Right lung (tissue), 2 donors: ENCODE measurements at regions not wholly inside any gene's neighbourhood (a gene's known extent, or its start where the extent isn't known, plus 50 kb on each side); places are given as distances from the start of the nearest gene placed in this dataset.
A peak's percentile ranks its signal among the peaks of the same experiment; 100 is the strongest.
"Not testable (repeated sequence)": the region's sequence is repeated elsewhere in the genome, so short reads cannot be mapped to it uniquely, and the experiment has no call there.

Experiments used
- DNase-seq, 2 donors: peaks; one replicate each; pipeline ENCODE4 v3.0.0-alpha.2; 2013

- DNase-seq: no peak
Measured at GRCh38 chr6:22349051-22349450, 52.2 kb upstream of the PRL start.

DNA sequence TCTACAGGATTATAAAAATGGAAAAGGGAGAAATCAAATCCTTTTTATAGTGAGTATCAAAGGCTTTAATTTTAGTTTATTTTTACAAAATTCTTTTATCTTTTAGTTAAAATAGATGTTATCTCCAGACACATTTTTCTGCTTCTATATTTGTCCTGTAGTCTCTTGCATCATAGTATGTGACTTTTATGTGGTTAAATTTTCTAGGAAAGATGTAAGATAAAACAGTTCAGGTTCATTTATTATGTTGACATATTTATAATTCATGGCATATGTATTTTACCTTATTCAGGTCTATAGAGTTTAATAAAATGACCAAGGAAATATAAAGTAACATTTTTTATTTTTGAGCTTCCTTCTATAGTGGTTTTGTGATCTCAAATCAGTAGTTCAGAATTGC is 52.7 kb upstream of the PRL start:
- no peak for DNase-seq

DNA sequence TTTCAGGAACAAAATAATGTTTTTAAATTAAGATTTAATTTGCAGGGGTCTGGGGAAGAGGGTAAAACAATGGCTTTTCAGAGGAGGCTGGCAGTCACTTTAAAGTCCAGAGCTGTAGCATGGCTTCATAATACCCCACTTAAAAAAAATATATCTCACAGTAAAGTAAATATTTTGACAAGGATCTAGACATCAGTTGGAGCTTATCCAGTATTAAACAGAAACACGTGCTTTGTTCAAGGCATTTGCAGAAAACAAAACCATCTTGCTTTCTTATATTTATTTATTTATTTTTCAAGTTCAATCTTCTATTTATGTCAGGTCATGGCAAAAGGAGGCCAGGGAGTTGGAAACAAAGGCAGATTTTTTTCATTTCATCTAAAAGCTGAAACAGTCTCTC is 53.3 kb upstream of the PRL start:
- no peak for DNase-seq

- no peak for DNase-seq
Measured at GRCh38 chr6:22353101-22353500, 56.3 kb upstream of the PRL start.

- no peak for DNase-seq
Measured at GRCh38 chr6:22356362-22356940, 59.6 kb upstream of the PRL start.

- no peak for DNase-seq
Measured at GRCh38 chr6:22357724-22358189, 60.9 kb upstream of the PRL start.

GRCh38 chr6:22361576-22361975 is 64.7 kb upstream of the PRL start:
- no peak for DNase-seq

DNA sequence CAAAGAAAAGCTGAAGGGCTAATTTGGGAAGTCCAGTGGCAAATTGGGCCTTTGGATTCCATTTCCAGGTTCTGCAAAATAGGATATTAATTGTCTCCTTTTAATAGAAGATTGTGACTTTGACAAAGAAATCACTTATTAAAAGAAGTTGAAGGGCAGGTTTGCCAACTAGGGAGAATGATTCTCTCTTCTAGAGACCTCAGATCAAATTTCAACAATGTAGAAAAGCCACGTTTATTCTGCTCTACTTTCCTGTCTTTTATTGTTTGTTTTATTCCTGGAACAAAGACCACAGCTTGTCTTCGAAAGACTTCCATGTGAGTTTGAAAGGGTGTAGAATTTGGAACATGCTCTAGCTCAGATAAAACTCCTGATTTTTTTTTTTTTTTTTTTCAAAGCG is 65.5 kb upstream of the PRL start:
- no peak for DNase-seq

DNA sequence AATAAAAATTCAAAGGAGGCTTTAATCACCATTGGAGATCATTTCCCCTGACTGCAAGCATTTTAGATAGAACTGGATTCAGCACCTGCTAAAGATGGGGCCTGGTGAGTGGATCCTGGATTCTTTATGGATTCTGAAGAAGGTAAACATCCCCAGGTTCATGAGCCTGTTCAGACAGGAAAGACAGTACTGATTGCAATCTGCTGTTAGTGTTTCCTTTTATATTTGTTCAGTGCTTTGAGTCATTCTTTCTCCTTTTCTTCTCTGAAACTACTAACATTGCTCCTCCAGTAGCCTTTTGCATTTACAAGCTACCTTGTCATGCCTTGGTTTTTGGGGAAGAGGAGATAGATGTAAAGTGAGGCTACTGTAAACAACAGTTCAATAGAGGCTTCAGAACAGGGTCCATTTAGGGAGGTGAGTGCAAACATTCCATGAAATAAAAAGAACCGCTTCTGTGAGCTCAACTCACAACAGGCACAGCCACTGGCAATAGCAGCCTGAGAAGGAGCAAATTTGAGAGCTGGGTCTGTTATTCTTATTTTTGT is 66.4 kb upstream of the PRL start:
- DNase-seq: no peak

GRCh38 chr6:22363714-22364239 is 66.9 kb upstream of the PRL start:
- no peak for DNase-seq

DNA sequence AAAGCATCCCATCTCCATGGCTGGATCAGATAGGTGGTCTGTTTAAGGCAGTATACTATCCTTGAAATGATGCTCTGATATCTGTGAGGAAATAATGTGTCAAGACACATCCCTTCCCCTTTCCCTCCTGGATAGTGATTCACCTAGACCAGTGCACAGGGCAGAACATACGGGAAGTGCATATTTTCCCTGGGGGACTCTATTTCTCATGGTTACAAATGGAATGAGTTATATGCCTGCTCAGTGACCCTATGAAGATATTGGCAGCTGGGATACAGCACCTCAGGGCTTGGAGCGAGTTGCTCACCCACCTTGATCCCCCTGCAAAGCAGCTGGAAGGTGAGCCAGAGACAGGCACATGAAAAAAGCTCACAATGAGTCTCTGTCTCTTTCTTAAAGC is 67.5 kb upstream of the PRL start:
- DNase-seq: no peak

DNA sequence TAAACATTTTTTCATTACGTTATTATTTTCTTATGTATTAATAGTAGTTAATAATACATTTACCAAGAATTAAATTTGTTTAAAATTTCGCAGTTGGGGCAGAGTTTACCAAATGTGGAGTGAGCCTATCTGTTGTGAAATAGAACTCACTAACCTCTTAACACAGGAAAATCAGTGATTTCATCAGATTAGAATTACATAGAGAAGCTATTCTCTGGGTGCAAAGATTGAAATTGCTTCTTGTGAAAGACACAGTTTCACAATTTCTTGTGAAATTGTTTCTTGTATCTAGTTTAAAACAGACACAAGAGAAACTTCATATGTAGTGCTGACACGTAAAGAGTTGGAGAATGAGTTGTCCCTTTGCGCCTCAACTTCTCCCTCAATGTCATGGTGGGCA is 69.4 kb upstream of the PRL start:
- DNase-seq: no peak

- DNase-seq: no peak
Measured at GRCh38 chr6:22367346-22367745, 70.5 kb upstream of the PRL start.

DNA sequence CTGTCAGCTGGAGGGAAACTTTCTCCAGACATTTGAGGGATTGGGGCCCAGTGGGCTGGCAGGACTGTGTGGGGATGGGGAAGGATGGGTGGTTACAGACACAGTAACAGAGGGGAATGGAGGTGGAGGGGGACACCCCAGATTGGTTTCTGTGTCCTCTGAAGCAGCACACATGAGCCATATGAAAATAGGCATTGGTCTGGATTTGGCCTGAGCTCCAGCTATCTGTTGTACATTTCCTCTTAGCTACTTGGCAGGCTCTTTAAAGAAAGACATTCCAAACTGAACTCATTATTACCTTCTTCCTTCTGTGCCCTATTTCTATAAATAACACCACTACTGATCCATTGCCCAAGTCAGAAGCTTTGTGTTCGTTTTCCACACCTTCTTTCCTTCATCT is 72.0 kb upstream of the PRL start:
- DNase-seq: no peak

DNA sequence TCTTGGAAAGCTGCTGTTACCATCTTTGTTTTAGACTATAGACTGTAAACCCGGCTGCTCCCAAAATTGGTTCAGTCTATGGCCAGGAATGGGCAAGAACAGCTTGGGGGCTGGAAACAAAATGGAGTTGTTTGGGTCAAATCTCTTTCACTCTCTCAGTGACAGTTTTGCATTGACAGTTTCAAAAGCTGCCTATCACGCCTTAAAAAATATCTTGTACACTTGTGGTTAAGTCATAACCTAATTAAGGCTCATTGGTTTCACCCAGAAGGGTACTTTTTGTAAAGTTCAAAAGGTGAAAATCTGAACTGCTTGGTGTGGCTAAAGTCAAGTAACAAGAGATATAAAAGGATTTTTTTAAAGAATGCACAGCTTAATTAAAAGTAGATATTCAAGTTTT is 76.1 kb upstream of the PRL start:
- no peak for DNase-seq

GRCh38 chr6:22374950-22375349 is 78.1 kb upstream of the PRL start:
- not testable (repeated sequence) for DNase-seq

DNA sequence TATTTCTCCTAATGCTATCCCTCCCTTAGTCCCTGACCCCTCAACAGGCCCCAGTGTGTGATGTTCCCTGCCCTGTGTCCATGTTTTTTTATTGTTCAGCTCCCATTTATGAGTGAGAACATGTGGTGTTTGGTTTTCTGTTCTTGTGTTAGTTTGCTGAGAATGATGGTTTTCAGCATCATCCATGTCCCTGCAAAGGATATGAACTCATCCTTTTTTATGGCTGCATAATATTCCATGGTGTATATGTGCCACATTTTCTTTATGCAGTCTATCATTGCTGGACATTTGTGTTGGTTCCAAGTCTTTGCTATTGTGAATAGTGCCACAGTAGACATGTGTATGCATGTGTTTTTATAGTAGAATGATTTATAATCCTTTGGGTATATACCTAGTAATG is 79.5 kb upstream of the PRL start:
- DNase-seq: not testable (repeated sequence)

DNA sequence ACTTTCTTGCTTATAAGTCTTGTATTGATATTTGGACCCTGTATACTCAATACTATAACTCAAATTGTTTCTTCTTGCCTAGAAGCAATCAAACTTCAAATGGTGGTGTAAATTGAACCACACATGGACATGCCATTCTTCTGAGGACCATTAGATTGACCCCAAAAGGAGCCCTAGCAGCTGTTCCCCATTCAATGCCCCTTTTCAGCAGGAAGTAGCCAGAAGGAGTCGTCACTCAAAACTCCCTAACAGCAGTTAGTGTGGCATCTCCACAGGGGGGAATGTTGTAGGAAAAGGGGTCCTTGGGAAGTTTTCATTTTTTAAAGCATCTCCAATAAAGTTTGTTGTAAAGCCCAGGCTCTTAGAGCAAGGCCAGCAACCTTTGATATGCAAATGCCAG is 81.7 kb upstream of the PRL start:
- not testable (repeated sequence) for DNase-seq

- no peak for DNase-seq
Measured at GRCh38 chr6:22380236-22380635, 83.4 kb upstream of the PRL start.

DNA sequence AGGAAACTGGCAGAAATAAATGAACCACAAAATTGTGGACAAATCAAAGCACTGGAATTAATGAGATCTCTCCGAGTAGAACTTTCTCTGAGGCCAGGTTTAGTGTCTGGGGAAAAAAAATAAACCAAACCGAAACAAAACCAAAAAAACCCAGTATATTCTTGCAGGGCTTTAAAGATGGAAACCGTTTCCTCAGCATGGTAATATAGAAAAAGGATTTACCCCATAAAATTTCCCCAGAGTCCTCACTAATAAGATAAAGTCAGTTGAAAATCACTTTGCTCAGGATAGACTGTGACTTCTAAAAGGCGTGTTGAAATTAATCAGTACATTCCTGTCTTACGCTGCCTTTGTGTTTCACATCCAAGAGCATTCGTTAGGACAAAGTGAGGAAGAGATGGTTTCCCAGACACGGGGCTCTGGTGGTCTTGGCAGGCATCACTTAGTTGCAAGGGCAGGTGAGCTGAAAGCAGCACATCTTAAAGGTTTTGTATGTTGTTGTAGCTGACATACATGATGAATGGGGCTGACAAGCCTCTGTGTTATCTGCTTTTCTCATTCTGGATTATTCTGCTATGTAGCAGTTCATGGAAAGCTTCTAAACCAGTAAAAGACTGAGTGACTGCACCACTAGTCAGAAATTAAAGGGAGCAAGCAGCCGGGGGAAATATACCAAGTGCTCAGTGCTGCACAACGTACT is 85.2 kb upstream of the PRL start:
- DNase-seq: no peak

DNA sequence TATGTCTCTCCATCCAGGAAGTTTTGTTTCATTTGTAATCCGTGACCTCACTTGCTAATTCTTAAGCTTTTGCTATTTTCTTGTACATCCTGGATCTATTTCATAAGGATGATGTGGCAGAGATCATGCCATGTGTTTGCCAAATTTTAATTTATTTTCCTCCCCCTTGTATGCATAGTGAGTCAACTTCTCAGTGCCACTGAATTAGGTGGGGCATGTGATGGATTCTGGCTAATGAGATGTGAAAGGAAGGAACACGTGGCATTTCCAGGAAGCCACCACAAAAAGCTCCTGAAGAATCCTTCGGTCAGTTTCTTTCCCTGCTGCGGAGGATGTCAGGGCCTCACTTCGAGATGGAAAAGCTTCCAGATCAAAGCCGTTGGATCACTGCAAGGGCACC is 86.2 kb upstream of the PRL start:
- DNase-seq: no peak

- DNase-seq: no peak
Measured at GRCh38 chr6:22392711-22393110, 95.9 kb upstream of the PRL start.

GRCh38 chr6:22394691-22395090 is 97.9 kb upstream of the PRL start:
- DNase-seq: peak; percentile 4 to 7
